GM21825 (cell line): ENCODE measurements at regions not wholly inside any gene's neighbourhood (a gene's known extent, or its start where the extent isn't known, plus 50 kb on each side); places are given as distances from the start of the nearest gene placed in this dataset.
"Not testable (repeated sequence)": the region's sequence is repeated elsewhere in the genome, so short reads cannot be mapped to it uniquely, and the experiment has no call there.

Experiments used
- ATAC-seq: cut with Tn5 transposase; IDR thresholded peaks from one replicate; pipeline ENCODE4 v1.9.1; 2021; ENCODE audit warnings: mild to moderate bottlenecking, moderate library complexity; ENCODE audit not compliant: unreplicated experiment

DNA sequence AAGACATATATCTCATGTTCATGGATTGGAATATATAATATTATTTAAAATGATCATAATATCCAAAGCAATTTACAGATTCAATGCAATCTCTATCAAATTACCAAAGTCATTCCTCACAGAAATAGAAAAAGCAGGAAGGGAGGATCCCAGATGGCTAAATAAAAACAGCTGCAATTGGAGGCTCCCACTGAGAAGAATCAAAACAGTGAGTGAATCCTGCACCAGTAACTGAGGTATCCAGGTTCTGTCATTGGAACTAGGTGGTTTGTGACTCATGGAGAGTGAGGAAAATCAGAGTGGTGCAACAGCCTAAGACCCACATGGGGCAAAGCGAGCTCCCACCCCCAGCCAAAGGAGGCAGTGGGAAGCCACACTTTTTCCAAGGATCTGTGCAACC is 128.4 kb downstream of the MTERF1 start:
- ATAC-seq: no peak

- not testable (repeated sequence) for ATAC-seq
Measured at GRCh38 chr7:91754280-91754679, 126.2 kb downstream of the MTERF1 start.

DNA sequence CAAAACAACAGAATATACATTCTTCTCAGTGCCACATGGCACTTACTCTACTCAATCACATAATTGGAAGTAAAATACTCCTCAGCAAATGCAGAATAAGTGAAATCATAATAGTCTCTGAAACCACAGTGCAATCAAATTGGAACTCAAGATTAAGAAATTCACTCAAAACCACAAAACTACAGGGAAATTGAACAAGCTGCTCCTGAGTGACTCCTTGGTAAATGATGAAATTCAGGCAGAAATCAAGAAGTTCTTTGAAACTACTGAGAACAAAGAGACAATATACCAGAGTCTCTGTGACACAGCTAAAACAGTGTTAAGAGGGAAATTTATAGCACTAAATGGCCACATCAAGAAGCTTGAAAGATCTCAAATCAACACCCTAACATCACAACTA is 125.4 kb downstream of the MTERF1 start:
- ATAC-seq: not testable (repeated sequence)

DNA sequence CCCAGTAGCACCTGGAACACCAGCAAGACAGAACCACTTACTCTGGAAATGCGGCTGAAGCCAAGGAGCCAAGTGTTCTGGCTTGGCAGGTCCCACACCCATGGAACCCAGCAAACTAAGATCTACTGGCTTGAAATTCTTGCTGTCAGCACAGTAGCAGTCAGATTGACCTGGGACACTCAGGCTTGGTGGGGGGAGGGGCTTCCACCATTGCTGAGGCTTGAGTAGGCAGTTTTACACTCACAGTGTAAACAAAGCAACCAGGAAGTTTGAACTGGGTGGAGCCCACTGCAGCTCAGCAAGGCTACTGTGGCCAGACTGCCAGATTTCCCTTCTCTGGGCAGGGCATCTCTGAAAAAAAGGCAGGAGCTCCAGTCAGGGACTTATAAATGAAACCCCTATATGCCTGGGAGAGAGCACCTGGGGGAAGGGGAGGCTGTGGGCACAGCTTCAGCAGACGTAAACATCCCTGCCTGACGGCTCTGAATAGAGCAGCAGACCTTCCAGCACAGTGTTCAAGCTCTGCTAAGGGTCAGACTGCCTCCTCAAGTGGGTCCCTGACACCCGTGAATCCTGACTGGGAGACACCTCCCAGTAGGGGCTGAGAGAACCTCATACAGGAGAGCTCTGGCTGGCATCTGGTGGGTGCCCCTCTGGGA is 121.2 kb downstream of the MTERF1 start:
- no peak for ATAC-seq

DNA sequence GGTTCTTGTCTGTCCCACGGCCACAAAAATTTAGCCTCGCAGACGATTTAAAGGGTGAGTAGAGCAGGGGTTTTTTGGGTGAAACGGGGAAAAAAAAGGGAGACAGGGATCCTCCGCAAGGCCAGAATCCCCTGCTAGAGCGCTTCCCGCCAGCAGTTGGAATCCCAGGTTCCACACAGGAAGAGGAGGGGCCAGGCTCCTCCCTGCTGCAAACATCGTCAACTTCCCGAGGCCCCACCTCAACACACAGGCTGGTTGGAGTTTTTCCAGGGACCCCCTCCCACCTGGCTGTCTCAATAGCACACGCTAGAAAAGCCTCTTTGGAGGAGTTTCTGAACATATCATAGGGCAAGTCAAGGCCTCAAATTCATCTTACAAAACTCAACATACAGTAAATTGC is 112.7 kb downstream of the MTERF1 start:
- ATAC-seq: no peak

DNA sequence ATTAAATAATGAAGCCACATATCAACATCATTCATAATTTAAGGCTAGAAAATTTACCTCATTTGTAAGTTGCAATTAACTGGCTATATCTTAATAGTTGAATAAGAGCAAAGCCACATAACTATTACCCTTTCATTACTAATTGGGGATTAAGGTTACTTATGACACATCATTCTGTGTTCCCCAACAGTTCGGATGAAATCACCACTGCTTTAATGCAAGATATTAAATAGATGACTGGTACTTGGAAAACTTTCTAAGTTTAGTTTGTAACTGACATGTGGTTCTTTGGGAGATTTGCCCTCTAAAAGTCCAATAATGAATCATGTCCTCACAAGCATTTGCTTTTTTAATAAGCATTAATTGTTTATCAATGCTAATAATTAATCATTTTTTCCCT is 109.1 kb downstream of the MTERF1 start:
- ATAC-seq: no peak

DNA sequence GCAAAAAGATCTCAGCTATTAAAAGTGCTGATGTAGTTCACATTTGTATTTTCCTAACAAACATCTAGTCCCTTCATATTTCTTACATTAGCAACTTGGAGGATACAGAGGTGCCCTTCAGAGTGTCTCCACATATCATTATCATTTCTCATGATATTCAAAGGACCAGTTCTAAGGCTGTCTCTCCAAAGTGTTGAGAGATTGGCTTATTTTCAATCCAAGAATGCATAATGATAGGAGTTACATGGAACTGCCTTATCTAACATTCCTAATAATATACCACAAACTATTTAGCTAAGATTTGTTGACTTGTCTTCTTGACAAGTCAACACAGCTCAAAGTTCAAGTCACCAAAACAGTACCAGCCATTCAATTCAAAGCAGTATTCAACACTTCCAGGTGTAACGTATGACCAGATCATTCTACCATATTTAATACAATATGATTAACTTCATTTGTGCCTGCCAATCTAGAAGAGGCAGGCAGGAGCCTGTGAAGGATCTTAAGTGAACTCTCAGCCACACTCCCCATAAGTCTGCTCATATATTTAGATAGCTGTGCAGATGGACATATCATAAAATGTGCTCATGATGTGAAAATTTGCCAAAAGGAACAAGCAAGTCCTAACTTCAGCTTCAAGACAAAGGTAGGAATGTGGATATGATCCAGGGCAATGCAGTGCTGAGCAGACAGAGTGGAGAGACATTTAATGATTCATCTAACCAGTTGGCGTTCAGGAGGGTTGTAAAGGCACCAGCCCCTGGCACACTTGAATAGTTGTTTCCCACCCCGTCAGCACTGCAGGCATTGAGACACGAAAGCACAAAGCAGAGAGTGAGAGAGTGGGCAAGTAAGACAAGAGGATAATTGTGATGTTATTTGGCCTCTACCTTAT is 108.3 kb downstream of the MTERF1 start:
- ATAC-seq: no peak

DNA sequence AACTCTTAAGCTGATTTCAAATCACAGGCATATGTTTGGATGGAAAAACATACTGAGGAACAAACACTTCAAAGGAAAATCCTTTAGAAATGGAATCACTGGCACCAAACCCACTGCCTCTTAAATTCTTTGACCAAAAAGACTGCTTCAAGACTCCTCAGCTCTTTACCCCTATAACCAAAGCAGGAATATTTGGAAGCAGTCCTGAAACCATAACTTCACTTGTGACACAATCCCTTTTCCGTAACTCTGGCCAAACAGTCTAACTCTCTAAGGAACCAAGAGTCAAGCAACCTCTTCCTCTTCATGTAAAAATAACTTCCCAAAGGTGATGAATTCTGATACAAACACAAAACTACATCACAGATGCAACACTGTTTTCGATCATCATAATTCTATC is 104.3 kb downstream of the MTERF1 start:
- no peak for ATAC-seq

- ATAC-seq: no peak
Measured at GRCh38 chr7:91777522-91777921, 103.0 kb downstream of the MTERF1 start.

DNA sequence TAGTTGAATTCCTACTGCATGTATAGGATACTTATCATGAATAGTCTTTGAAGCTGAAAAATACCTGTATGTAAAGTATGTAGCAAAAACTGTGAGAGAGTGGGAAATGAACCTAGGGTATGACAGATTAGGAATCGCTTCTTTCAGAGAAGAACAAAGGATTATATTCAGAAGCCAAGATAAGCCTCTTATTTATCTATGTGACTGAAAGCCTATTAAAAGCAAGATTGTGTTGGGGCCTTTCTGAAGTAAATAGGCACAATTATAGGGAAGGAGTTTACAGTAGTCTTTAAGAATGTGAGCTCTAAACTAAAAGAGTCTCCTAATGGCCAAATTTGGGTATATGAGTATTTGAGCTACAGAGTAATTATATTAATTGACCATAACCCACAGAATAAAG is 102.1 kb downstream of the MTERF1 start:
- ATAC-seq: no peak

DNA sequence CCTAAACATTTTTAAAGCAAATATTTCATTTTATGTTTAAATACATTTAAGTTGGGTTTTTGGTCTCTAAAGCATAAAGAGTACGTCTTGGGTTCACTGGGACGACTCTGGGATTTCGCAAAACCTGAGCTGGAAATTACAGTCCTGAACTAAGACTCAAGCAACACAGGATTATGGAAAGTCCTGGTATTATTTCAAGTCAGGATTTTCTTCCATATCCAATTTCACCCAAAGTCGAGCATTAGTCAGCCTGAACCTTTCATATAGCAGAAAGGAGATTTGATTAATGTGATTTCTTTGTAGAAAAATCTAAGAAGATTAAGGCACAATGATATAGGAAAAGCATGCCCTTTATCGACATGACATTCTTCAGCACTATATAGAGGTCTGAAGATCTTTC is 100.0 kb downstream of the MTERF1 start:
- no peak for ATAC-seq

GRCh38 chr7:91784469-91784868 is 96.0 kb downstream of the MTERF1 start:
- ATAC-seq: no peak

GRCh38 chr7:91787931-91788330 is 92.6 kb downstream of the MTERF1 start:
- no peak for ATAC-seq

- ATAC-seq: no peak
Measured at GRCh38 chr7:91789086-91789485, 91.4 kb downstream of the MTERF1 start.

- no peak for ATAC-seq
Measured at GRCh38 chr7:91789558-91789957, 90.9 kb downstream of the MTERF1 start.

GRCh38 chr7:91790646-91791045 is 89.9 kb downstream of the MTERF1 start:
- not testable (repeated sequence) for ATAC-seq

DNA sequence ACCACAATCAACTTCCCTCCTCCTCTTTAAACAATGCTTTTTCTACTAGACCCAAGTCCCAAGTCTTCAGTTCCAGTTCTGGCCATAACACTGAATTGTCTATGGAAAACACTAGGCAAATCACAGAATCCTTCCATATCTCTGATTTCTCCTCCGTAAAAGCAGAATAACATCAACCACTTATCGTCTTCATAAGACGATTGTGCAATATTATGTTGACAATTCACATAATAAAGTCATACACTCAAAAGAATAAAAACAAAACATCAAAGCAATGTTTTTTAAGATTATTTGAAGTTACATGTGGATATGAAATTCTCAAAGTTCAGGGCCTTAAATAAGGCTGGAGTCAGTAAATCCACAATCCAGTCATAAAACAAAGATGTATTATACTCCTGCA is 84.4 kb downstream of the MTERF1 start:
- no peak for ATAC-seq

GRCh38 chr7:91798425-91798824 is 82.1 kb downstream of the MTERF1 start:
- no peak for ATAC-seq

DNA sequence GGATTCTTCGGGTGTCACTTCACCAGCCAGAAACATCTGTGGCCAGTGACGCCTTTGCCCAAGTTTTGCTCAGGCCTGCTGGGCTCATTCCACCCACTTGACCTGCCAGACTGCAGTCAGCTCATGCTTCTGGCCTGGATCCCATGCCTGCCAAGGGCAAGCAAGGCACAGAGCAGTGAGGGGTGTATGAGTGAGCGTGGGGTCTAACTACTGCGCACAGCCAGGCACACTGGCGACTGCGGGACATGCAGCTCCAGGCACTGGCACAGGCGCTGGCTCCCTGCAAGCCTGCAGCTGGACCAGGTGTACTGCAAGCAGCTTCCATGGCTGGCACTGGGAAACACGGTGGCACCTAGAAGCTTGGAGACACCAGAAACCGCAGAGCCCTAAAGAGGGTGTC is 80.1 kb downstream of the MTERF1 start:
- ATAC-seq: no peak

- ATAC-seq: no peak
Measured at GRCh38 chr7:91801331-91801983, 79.0 kb downstream of the MTERF1 start.

- no peak for ATAC-seq
Measured at GRCh38 chr7:91811236-91811635, 69.3 kb downstream of the MTERF1 start.

- ATAC-seq: no peak
Measured at GRCh38 chr7:91811641-91812040, 68.9 kb downstream of the MTERF1 start.
